ENCODE measurements at regions not wholly inside any gene's neighbourhood (a gene's known extent, or its start where the extent isn't known, plus 50 kb on each side); places are given as distances from the start of the nearest gene placed in this dataset.

- Histone ChIP-seq H3K4me1 (ENCODE audit: control insufficient read depth in 1 of 2, insufficient read depth in 2 of 2, low read length in 2 of 2) (peaks cover 25 to 44% of the 10 kb centered on the region in 2 experiments), H3K79me2 (ENCODE audit: insufficient read depth, low read length) (no peaks in the 10 kb centered on the region), H3K9me2 (ENCODE audit: insufficient read depth) (no peaks in the 10 kb centered on the region), H2AFZ (ENCODE audit: low read depth, low read length, poor library complexity, severe bottlenecking) (no peak overlapping the region), H3K4me3 (replicated peaks in 1 of 2; ENCODE audit: low read depth in 1 of 2, low read length in 2 of 2) (no peak overlapping the region), H3K9me3 (ENCODE audit: control insufficient read depth in 1 of 2, insufficient read depth in 1 of 2, low read depth in 1 of 2, low read length in 2 of 2) (no peaks in the 10 kb centered on the region), H4K20me1 (ENCODE audit: insufficient read depth) (no peaks in the 10 kb centered on the region), H3K27me3 (ENCODE audit: insufficient read depth, low read length) (no peaks in the 10 kb centered on the region), H3K4me2 (ENCODE audit: low read length) (no peak overlapping the region), H3K36me3 (ENCODE audit: control insufficient read depth in 1 of 2, insufficient read depth in 2 of 2, low read length in 2 of 2) (no peaks in the 10 kb centered on the region), H3K27ac (ENCODE audit: low read depth, low read length) (no peak overlapping the region), H3K9ac (ENCODE audit: low read length) (no peak overlapping the region)
- CTCF ChIA-PET = no interaction called here
- POLR2A ChIA-PET = interaction anchor here (0.8 kb wide), 1 partner anchor 36 kb away, joined by 3 read pairs; no protein-coding TSS in a partner anchor
- intact Hi-C loops (cut with micrococcal nuclease) = no loop called here
- DNase-seq (ENCODE audit: low read depth, low spot score) (no peak), ATAC-seq (no peak)
- no TSS peak for BruUV-seq (replicated peaks)
- RAD21 ChIA-PET (ENCODE audit: low non-redundant PET in 1 of 2, low total read pairs in 2 of 2, uncharacterized antibody in 2 of 2, unreplicated experiment in 2 of 2) = no interaction called here
- TF ChIP-seq ELF1 (IDR thresholded peaks at IDR 0.05; ENCODE audit: borderline replicate concordance, low read depth) (no peak), POLR2AphosphoS5 (IDR thresholded peaks at IDR 0.05; ENCODE audit: low read depth, low read length) (no peak), REST (IDR thresholded peaks at IDR 0.05; ENCODE audit: low read depth) (no peak), SIN3A (IDR thresholded peaks at IDR 0.05; ENCODE audit: low read depth) (no peak), ZBTB33 (IDR thresholded peaks at IDR 0.05; ENCODE audit: extremely low read depth, insufficient replicate concordance, low read length) (no peak), RAD21 (IDR thresholded peaks at IDR 0.05; ENCODE audit: low read depth) (no peak), SP1 (IDR thresholded peaks at IDR 0.05; ENCODE audit: low read depth) (no peak), SRF (IDR thresholded peaks at IDR 0.05; ENCODE audit: low read depth) (no peak), MAX (IDR thresholded peaks at IDR 0.05) (no peak), FOSL1 (IDR thresholded peaks at IDR 0.05; ENCODE audit: low read depth) (no peak)
These were observed 348.0 kb upstream of the KLF3 start for GRCh38 chr4:38316045-38316444.
